Activated CD4-positive, alpha-beta T cell treated with anti-CD3 and anti-CD28 coated beads, Interleukin-2, amount 10 ng/mL, durations not matched to agents 24 days and 14 days (primary cell): ENCODE measurements at regions not wholly inside any gene's neighbourhood (a gene's known extent, or its start where the extent isn't known, plus 50 kb on each side); places are given as distances from the start of the nearest gene placed in this dataset.
"Not testable (repeated sequence)": the region's sequence is repeated elsewhere in the genome, so short reads cannot be mapped to it uniquely, and the experiment has no call there.

ENCODE experiments used
- DNase-seq: peaks from one replicate; pipeline ENCODE4 v3.0.0; 2022
- H3K27ac Mint-ChIP-seq: one replicate; pipeline ENCODE4 v1.8.0; 2022; ENCODE audit warnings: mild to moderate bottlenecking, mixed read lengths
- H3K27me3 Mint-ChIP-seq: one replicate; pipeline ENCODE4 v1.8.0; 2022; ENCODE audit warnings: mixed read lengths
- H3K36me3 Mint-ChIP-seq: one replicate; pipeline ENCODE4 v1.8.0; 2022; ENCODE audit warnings: low read depth, mild to moderate bottlenecking, mixed read lengths
- H3K4me1 Mint-ChIP-seq: one replicate; pipeline ENCODE4 v1.8.0; 2021; ENCODE audit warnings: mixed read lengths
- H3K4me3 Mint-ChIP-seq: one replicate; pipeline ENCODE4 v1.8.0; 2022; ENCODE audit warnings: mild to moderate bottlenecking, moderate library complexity, mixed read lengths
- H3K9me3 Mint-ChIP-seq: one replicate; pipeline ENCODE4 v1.8.0; 2021; ENCODE audit warnings: mixed read lengths
- intact Hi-C: fragments of 100-400 bp; cut with micrococcal nuclease; formaldehyde crosslinking; loops from one replicate; pipeline ENCODE4 v1.15.1; 2023

DNA sequence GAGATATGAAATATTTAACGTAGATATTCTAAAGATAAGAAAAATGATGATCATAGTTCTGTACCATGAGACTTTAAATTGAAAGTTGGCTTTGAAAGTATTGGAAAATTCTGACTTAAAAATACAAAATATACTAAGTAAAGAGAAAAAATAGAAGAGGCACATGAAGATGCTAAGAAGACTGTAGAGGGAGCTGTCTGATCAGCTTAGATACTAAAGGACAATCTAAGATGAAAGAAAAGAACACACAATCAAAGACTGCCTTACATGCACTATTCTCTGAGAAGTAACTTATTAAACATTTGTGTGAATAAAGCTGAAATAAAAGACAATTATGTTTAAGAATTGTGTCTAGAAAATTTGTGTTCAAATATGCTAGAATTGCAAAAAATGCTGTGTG is 55.1 kb downstream of the RBMXL2 start:
- H3K27me3 Mint-ChIP-seq: no peaks in the 10 kb centered on the region
- no peaks in the 10 kb centered on the region for H3K4me1 Mint-ChIP-seq
- DNase-seq: no peak
- intact Hi-C loops: loop anchor here (5.0 kb wide), 1 partner anchor 298 kb away; no protein-coding TSS in a partner anchor
- no peak overlapping the region for H3K27ac Mint-ChIP-seq
- H3K9me3 Mint-ChIP-seq: peaks cover 5% of the 10 kb centered on the region
- H3K4me3 Mint-ChIP-seq: no peak overlapping the region
- no peaks in the 10 kb centered on the region for H3K36me3 Mint-ChIP-seq

DNA sequence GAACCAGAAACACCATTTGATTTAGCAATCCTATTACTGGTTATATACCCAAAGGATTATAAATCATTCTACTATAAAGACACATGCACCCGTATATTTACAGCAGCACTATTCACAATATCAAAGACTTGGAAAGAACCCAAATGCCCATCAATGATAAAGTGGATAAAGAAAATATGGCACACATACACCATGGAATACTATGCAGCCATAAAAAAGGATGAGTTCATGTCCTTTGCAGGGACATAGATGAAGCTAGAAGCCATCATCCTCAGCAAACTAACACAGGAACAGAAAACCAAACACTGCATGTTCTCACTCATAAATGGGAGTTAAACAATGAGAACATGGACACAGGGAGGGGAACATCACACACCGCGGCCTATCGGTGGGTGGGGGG is 61.3 kb downstream of the RBMXL2 start:
- H3K9me3 Mint-ChIP-seq: peaks cover 23% of the 10 kb centered on the region
- H3K36me3 Mint-ChIP-seq, H3K4me3 Mint-ChIP-seq, H3K4me1 Mint-ChIP-seq, H3K27ac Mint-ChIP-seq, intact Hi-C loops, H3K27me3 Mint-ChIP-seq: not testable (repeated sequence)
- DNase-seq: peak; percentile 10

DNA sequence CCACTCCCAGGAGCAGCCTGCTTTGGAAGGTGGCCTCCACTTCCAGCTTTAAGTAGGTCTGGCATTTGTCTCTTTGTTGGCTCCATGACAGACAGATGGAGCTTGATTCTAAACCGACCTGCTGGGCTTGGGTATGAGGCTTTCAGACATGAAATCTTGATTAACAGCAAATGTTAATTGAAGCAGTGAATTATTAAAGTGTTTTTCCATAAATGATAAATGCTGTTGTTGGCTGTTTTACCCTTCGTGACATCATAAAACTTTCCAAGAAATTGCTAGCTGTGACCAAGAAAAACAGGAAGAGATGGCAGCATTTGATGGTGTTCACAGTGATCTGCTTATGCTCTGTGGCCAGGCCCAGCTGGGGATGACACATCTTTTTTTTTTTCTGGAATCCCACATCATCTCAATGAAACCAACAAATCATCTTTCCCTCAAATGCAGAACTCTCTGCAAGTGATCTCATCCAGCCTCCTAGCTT is 66.1 kb downstream of the RBMXL2 start:
- peaks cover 5% of the 10 kb centered on the region for H3K27me3 Mint-ChIP-seq
- no peak overlapping the region for H3K27ac Mint-ChIP-seq

DNA sequence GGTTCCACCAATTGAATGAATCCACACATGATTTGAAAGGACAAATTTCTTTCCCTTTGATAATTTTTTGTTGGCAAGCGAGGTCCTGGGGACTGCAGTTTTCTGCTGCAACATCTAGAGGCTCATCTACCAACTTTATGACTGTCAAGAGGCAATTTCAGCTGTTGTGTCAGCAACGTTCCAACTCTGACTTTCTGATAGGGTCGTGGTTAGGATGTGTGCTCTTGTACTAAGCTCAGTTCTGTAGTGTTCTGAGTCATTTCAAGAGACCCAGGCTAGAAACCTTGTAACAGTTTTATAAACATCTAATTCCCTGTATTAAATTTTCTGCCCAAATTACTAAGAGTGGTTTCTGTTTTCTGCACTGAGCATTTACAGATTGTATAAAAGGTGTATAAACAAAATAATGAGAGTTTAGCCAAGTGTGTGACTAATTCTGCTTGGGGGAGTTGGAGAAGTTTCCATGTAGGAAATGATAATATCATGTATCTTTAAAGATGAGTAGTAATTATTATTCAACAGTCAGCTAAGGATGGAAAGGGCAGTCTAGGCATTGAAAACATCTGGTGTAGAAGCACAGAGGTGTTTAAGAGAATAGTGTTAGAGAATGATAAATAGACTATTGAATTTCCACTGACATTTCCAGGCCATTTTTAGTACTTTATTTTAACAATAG is 72.2 kb downstream of the RBMXL2 start:
- Mint-ChIP-seq H3K9me3 (no peaks in the 10 kb centered on the region), H3K4me1 (peaks cover 4% of the 10 kb centered on the region), H3K36me3 (no peaks in the 10 kb centered on the region), H3K4me3 (no peak overlapping the region), H3K27ac (no peak overlapping the region), H3K27me3 (no peaks in the 10 kb centered on the region)
- no peak for DNase-seq
- intact Hi-C loops: no loop called here

More for the DNA sequence above, 66.1 kb downstream of the RBMXL2 start:
- H3K9me3 Mint-ChIP-seq: peaks cover 7% of the 10 kb centered on the region
- no peak overlapping the region for H3K4me3 Mint-ChIP-seq
- no peaks in the 10 kb centered on the region for H3K36me3 Mint-ChIP-seq
- peaks cover 10% of the 10 kb centered on the region for H3K4me1 Mint-ChIP-seq
- DNase-seq: no peak
- intact Hi-C loops: no loop called here

DNA sequence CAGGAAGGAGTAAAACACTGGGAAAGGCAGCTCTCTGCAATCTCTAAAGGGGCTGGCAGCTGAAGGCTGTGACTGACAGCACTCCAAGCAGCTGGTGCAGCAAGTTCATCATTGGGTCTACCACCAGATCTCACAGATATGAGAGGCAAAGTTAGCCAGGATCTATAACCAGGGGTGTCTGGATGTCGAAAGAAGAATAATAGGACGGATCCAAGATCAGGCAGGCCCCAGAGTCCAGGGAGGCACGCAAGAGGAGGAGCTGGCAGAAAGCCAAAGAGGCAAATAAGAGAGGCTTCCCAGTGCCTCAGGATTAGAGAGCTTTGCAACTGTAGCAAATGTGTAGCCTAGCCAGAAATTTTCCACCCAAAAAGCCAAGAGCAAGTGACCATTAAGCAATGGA is 77.1 kb downstream of the RBMXL2 start:
- no peak overlapping the region for H3K4me3 Mint-ChIP-seq
- H3K4me1 Mint-ChIP-seq: peaks cover 3% of the 10 kb centered on the region
- H3K27me3 Mint-ChIP-seq: no peaks in the 10 kb centered on the region
- no peaks in the 10 kb centered on the region for H3K36me3 Mint-ChIP-seq
- DNase-seq: no peak
- H3K9me3 Mint-ChIP-seq: no peaks in the 10 kb centered on the region
- no peak overlapping the region for H3K27ac Mint-ChIP-seq
- intact Hi-C loops: no loop called here

DNA sequence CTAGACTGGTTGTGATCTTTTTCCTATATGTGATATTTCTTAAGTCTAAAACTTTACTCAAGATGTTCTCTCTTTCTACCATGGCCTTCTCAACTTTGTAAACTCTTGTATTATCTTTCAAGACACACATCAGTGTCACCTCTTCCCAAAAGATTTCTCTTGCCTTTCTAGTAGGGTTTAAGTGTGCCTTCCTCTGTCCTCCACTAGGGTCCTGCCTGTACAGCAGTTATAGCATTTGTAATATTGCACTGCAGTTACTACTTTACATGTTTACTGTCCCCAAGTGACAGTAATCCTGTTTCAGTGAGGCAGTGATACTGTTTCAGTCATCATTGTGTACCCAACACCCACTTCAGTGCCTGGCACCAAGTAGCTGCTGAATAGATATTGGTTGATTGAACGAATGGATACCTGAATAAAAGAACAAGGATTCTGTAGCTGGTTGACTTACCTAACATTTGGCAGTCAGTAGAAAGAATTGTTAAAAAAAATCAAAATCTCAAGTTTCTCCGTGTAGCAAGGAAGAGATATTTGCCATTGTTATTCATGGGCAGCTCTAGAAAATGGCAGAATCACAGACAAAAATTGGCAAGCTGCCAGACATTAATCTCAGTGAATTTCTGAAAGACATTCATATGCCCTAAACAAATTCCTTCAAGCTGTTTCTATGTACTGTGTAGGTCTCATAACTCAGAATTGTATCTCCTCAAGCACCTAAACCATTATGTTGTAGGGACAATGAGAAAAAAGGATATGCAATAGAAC is 79.4 kb downstream of the RBMXL2 start:
- intact Hi-C loops: no loop called here
- H3K36me3 Mint-ChIP-seq: no peaks in the 10 kb centered on the region
- DNase-seq: no peak
- no peak overlapping the region for H3K4me3 Mint-ChIP-seq
- H3K4me1 Mint-ChIP-seq: no peaks in the 10 kb centered on the region
- no peaks in the 10 kb centered on the region for H3K9me3 Mint-ChIP-seq
- H3K27me3 Mint-ChIP-seq: no peaks in the 10 kb centered on the region
- H3K27ac Mint-ChIP-seq: no peak overlapping the region

DNA sequence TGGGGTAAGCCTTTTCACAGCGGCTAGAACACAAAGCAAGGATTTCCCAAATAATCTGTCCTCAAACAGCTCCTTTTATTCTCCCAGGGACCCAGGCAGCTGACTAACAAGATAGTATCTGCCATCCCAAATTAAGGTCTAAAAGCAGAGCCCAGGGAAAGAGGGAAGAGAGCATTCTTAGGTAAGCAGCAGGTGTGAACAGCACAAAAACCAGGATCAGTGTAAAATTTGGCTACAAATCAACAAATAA is 79.9 kb downstream of the RBMXL2 start:
- no peaks in the 10 kb centered on the region for H3K9me3 Mint-ChIP-seq
- H3K4me1 Mint-ChIP-seq: no peaks in the 10 kb centered on the region
- no peaks in the 10 kb centered on the region for H3K27me3 Mint-ChIP-seq
- H3K27ac Mint-ChIP-seq: no peak overlapping the region
- no peak for DNase-seq
- H3K36me3 Mint-ChIP-seq: no peaks in the 10 kb centered on the region
- intact Hi-C loops: no loop called here
- H3K4me3 Mint-ChIP-seq: no peak overlapping the region

DNA sequence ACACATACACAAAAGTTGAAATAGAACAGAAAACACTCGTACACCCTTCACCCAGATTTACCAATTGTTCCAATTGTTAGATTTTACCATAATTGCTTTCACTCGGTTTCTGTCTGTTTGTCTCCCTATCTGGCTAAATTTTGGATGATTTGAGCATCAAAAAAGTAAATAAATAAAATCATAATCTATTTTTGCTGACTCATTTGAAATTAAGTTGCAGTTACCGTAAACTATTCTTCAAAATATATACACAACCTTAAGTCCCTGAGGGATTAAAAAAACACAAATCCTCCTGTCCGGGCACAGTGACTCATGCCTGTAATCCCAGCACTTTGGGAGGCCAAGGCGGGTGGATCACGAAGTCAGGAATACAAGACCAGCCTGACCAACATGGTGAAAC is 81.3 kb upstream of the SYT9 start:
- H3K9me3 Mint-ChIP-seq: no peaks in the 10 kb centered on the region
- DNase-seq: no peak
- intact Hi-C loops: no loop called here
- no peak overlapping the region for H3K27ac Mint-ChIP-seq
- H3K4me3 Mint-ChIP-seq: no peak overlapping the region
- H3K36me3 Mint-ChIP-seq: no peaks in the 10 kb centered on the region
- H3K27me3 Mint-ChIP-seq: no peaks in the 10 kb centered on the region
- H3K4me1 Mint-ChIP-seq: no peaks in the 10 kb centered on the region

DNA sequence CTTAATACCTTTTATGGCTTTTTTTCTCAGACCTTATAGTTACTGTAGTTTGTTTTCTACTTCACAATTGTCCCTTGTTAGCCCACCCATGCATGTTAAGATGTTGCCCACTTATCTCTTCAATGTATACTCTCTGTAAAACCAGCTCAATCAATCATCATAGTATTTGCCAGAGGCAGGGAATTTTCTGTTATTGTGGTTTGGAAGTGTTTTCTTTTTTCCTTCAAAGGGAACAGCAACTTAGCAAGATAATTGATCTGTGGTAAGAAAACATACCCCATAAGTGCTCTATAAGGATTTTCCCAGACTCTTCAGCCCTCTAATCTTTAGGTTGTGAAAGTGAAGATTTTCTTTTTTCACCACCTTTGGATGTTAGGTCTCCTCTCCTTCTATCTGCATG is 76.7 kb upstream of the SYT9 start:
- Mint-ChIP-seq H3K27ac (no peak overlapping the region), H3K4me3 (no peak overlapping the region), H3K4me1 (no peaks in the 10 kb centered on the region), H3K9me3 (no peaks in the 10 kb centered on the region), H3K36me3 (no peaks in the 10 kb centered on the region), H3K27me3 (no peaks in the 10 kb centered on the region)
- intact Hi-C loops: no loop called here
- no peak for DNase-seq

DNA sequence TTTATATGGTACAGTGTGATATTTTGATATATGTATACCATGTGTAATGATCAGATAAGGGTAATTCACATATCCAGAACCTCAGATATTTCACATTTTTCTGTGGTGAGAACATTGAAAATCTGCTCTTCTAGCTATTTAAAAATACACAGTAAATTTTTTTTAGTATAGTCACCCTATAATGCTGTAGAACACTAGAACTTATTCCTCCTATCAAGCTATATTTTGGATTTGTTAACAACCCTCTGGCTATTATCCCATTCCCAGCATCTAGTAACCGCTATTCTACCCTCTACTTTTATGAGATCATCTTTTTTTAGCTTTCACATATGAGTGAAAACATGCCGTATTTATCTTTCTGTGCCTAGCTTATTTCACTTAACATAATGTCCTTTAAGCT is 65.5 kb upstream of the SYT9 start:
- Mint-ChIP-seq H3K9me3 (no peaks in the 10 kb centered on the region), H3K36me3 (no peaks in the 10 kb centered on the region), H3K27ac (no peak overlapping the region), H3K4me3 (no peak overlapping the region), H3K4me1 (no peaks in the 10 kb centered on the region), H3K27me3 (peaks cover 6% of the 10 kb centered on the region)
- intact Hi-C loops: no loop called here
- DNase-seq: no peak

DNA sequence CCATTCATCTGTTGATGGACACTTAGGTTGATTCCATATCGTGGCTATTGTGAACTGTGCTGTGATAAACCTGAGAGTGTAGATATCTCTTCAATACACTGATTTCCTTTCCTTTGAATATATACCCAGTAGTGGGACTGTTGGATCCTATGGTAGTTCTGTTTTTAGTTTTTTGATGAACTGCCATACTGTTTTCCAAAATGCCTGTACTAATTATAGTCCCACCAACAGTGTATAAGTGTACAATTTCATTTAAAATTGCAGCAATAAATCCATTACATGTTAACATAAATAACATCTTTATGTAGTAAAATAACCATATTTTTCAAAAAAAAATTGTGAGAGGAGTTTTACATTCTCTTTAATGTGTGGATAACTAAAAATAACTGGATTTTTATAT is 65.0 kb upstream of the SYT9 start:
- Mint-ChIP-seq H3K27me3 (peaks cover 6% of the 10 kb centered on the region), H3K4me1 (no peaks in the 10 kb centered on the region), H3K27ac (no peak overlapping the region), H3K36me3 (no peaks in the 10 kb centered on the region), H3K4me3 (no peak overlapping the region), H3K9me3 (no peaks in the 10 kb centered on the region)
- intact Hi-C loops: no loop called here
- no peak for DNase-seq

DNA sequence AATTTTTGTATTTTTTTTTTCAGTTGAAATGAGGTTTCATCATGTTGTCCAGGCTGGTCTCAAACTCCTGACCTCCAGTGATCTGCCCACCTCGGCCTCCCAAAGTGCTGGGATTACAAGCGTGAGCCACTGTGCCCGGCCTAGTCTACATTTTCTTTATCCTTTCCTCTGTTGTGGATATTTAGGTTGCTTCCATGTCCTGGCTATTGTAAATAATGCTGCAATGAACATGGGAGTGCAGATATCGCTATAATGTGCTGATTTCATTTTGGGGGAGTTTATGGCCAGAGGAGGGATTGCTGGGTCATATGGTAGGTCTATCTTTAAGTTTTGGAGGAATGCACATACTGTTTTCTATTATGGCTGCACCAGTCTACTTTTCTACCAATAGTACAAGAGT is 58.9 kb upstream of the SYT9 start:
- H3K9me3 Mint-ChIP-seq, H3K27me3 Mint-ChIP-seq, H3K36me3 Mint-ChIP-seq, H3K4me3 Mint-ChIP-seq, H3K27ac Mint-ChIP-seq, intact Hi-C loops, H3K4me1 Mint-ChIP-seq, DNase-seq: not testable (repeated sequence)

DNA sequence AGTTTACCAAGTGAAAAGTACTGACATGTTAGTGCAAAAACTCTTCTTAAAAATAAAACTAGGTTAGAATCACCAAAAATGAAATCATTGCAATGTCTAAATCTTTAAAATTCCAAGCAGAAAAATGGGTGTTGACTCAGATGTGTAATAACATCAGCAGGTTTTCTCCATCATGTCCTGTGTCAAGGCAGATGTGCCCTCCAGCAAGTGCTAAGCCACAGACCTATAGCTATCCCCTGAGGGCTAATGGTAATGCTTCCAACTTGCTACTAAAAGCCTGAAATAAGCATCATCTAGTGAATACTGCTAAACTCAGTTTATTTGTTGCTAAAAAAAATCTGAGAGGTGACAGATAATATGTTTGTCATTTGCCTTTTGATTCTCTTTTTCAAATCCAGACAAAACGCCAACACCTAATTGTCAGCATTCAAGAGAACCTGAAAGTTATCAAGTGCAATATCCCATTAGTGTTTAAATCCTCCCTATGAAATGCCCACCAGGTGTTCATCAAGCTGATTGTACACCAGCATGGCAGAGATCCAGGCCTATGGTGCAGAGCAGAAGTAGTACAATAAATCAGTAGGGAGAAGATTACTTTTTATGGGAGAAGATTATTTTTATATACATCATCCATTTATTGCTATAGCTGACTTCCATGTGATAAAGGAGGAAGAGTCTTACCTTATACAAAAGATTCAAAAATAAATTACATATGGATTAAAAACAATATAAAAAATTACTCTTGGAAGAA is 55.1 kb upstream of the SYT9 start:
- no peak for DNase-seq
- no peak overlapping the region for H3K27ac Mint-ChIP-seq
- H3K4me1 Mint-ChIP-seq: no peaks in the 10 kb centered on the region
- H3K27me3 Mint-ChIP-seq: peaks cover 1% of the 10 kb centered on the region
- no peaks in the 10 kb centered on the region for H3K9me3 Mint-ChIP-seq
- no peaks in the 10 kb centered on the region for H3K36me3 Mint-ChIP-seq
- no peak overlapping the region for H3K4me3 Mint-ChIP-seq
- intact Hi-C loops: no loop called here

DNA sequence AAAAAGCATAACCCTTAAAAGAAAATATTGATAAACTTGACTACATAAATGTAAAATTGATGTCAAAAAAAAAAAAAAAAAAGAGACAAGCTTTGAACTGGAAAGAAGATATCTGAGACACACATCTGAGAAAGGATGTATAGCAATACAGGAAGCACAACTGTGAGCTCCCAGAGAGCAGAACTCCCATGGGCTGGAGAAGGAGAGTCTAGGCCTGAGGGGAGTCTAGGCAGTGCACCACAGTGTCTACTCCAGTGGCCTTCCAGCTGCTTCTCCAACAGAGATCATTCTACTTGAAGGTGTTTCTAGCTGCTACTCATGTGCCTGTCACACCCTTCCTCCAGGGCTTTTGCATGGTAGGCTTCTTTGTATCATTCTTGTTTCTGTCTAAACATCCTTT is 54.2 kb upstream of the SYT9 start:
- Mint-ChIP-seq H3K4me3 (no peak overlapping the region), H3K27ac (no peak overlapping the region), H3K27me3 (peaks cover 4% of the 10 kb centered on the region), H3K9me3 (no peaks in the 10 kb centered on the region), H3K4me1 (no peaks in the 10 kb centered on the region), H3K36me3 (no peaks in the 10 kb centered on the region)
- intact Hi-C loops: no loop called here
- DNase-seq: no peak
